HepG2 (cell line): ENCODE measurements at regions not wholly inside any gene's neighbourhood (a gene's known extent, or its start where the extent isn't known, plus 50 kb on each side); places are given as distances from the start of the nearest gene placed in this dataset.
A peak's percentile ranks its signal among the peaks of the same experiment; 100 is the strongest.

Experiments
- ATF7-NPFF ChIP-seq: sonication (generic); formaldehyde crosslinking; IDR thresholded peaks from 2 replicates; pipeline ENCODE4 v1.8.1; 2023; ENCODE audit warnings: mild to moderate bottlenecking, low read depth, missing genetic modification reagents, moderate library complexity
- BRF2 ChIP-seq: sonication (generic); formaldehyde crosslinking; IDR thresholded peaks from 2 replicates; pipeline ENCODE4 v1.8.1; 2022; ENCODE audit warnings: mild to moderate bottlenecking, missing genetic modification reagents
- HBP1 ChIP-seq: IDR thresholded peaks from 2 replicates; pipeline ENCODE4 v1.6.1; 2016; ENCODE audit warnings: low read depth, control low read depth
- IRF2 ChIP-seq: IDR thresholded peaks from 2 replicates; pipeline ENCODE4 v1.6.1; 2018; ENCODE audit warnings: missing genetic modification reagents, missing compliant biosample characterization
- REST ChIP-seq, 2 experiments: IDR thresholded peaks; 2 replicates each; pipeline ENCODE4 v1.6.1; 2011 to 2012; ENCODE audit warnings: low read length in 2 of 2, borderline replicate concordance in 1 of 2, low read depth in 1 of 2, mild to moderate bottlenecking in 1 of 2, moderate library complexity in 1 of 2
- SMAD9 ChIP-seq: sonication (generic); formaldehyde crosslinking; IDR thresholded peaks from 2 replicates; pipeline ENCODE4 v1.5.1; 2020; ENCODE audit warnings: mild to moderate bottlenecking, missing genetic modification reagents
- TFDP2 ChIP-seq: sonication (generic); formaldehyde crosslinking; IDR thresholded peaks from 2 replicates; pipeline ENCODE4 v1.4.0; 2020; ENCODE audit warnings: missing genetic modification reagents
- ZHX2 ChIP-seq, 2 experiments: sonication (generic) in 1 of 2; formaldehyde crosslinking in 1 of 2; IDR thresholded peaks; 2 replicates each; pipeline versions ENCODE4 v1.6.1 to v1.9.0; 2014 to 2022; ENCODE audit warnings: antibody characterized with exemption in 1 of 2, borderline replicate concordance in 1 of 2, inconsistent platforms in 1 of 2, low read depth in 1 of 2, missing genetic modification reagents in 1 of 2
- ZNF503 ChIP-seq: sonication (generic); formaldehyde crosslinking; IDR thresholded peaks from 2 replicates; pipeline ENCODE4 v1.4.0; 2020; ENCODE audit warnings: missing genetic modification reagents

GRCh38 chr2:42926434-42927333 is 134.3 kb upstream of the HAAO start (continued):
- no peak; a peak in 1 of 4 replicates for TF ChIP-seq REST (IDR thresholded peaks at IDR 0.05; ENCODE audit: borderline replicate concordance in 1 of 2, low read depth in 1 of 2, low read length in 2 of 2)
- no peak for TF ChIP-seq BRF2 (CRISPR knock-in tag)
- no peak for TF ChIP-seq SMAD9
- peak; percentile 49; the same call in 1 of the 2 replicates for TF ChIP-seq HBP1 (CRISPR knock-in tag)
- no peak; the same call in 1 of the 2 replicates for TF ChIP-seq ATF7-NPFF (CRISPR knock-in tag)
- TF ChIP-seq IRF2 (CRISPR knock-in tag) = peak; percentile 75
- TF ChIP-seq TFDP2 = peak; percentile 46; the same call in 1 of the 2 replicates
- TF ChIP-seq ZHX2 (IDR thresholded peaks at IDR 0.05; ENCODE audit: low read depth) = no peak
- TF ChIP-seq ZHX2 (CRISPR knock-in tag; IDR thresholded peaks at IDR 0.05; ENCODE audit: borderline replicate concordance) = no peak
- no peak for TF ChIP-seq ZNF503
